ENCODE measurements at regions not wholly inside any gene's neighbourhood (a gene's known extent, or its start where the extent isn't known, plus 50 kb on each side); places are given as distances from the start of the nearest gene placed in this dataset.

GRCh38 chr17:15048933-15049794 is 216.0 kb downstream of the PMP22 start:
- DNase-seq (ENCODE audit: low read depth in 2 of 2), result no peak

- no peak for DNase-seq (ENCODE audit: low read depth in 2 of 2)
These were observed 216.7 kb downstream of the PMP22 start for GRCh38 chr17:15048381-15048780.

- DNase-seq (ENCODE audit: low read depth in 2 of 2), result no peak
These were observed 222.8 kb downstream of the PMP22 start for GRCh38 chr17:15042311-15042710.

- DNase-seq (ENCODE audit: low read depth in 2 of 2), result no peak
These were observed 225.8 kb downstream of the PMP22 start for GRCh38 chr17:15039366-15039765.

GRCh38 chr17:15038656-15039055 is 226.5 kb downstream of the PMP22 start:
- DNase-seq (ENCODE audit: low read depth in 2 of 2), result no peak

- DNase-seq (ENCODE audit: low read depth in 2 of 2), result no peak
These were observed 228.9 kb downstream of the PMP22 start for GRCh38 chr17:15036238-15036637.

- no peak for DNase-seq (ENCODE audit: low read depth in 2 of 2)
These were observed 233.2 kb downstream of the PMP22 start for GRCh38 chr17:15031975-15032374.

- DNase-seq (ENCODE audit: low read depth in 2 of 2), result no peak
These were observed 235.7 kb downstream of the PMP22 start for GRCh38 chr17:15029469-15029868.

GRCh38 chr17:15027853-15028252 is 237.3 kb downstream of the PMP22 start:
- DNase-seq (ENCODE audit: low read depth in 2 of 2), result no peak

- no peak for DNase-seq (ENCODE audit: low read depth in 2 of 2)
These were observed 239.0 kb downstream of the PMP22 start for GRCh38 chr17:15026088-15026487.

GRCh38 chr17:15023589-15024336 is 241.4 kb downstream of the PMP22 start:
- no peak for DNase-seq (ENCODE audit: low read depth in 2 of 2)

- no peak for DNase-seq (ENCODE audit: low read depth in 2 of 2)
These were observed 246.0 kb downstream of the PMP22 start for GRCh38 chr17:15019158-15019557.

GRCh38 chr17:15012351-15012980 is 252.7 kb downstream of the PMP22 start:
- DNase-seq (ENCODE audit: low read depth in 2 of 2), result no peak

- no peak for DNase-seq (ENCODE audit: low read depth in 2 of 2)
These were observed 256.0 kb downstream of the PMP22 start for GRCh38 chr17:15009087-15009486.

GRCh38 chr17:15007147-15007553 is 258.0 kb downstream of the PMP22 start:
- DNase-seq (ENCODE audit: low read depth in 2 of 2), result no peak

GRCh38 chr17:15006421-15007128 is 258.6 kb downstream of the PMP22 start:
- no peak for DNase-seq (ENCODE audit: low read depth in 2 of 2)

- DNase-seq (ENCODE audit: low read depth in 2 of 2), result no peak
These were observed 264.5 kb downstream of the PMP22 start for GRCh38 chr17:15000661-15001060.

- no peak for DNase-seq (ENCODE audit: low read depth in 2 of 2)
These were observed 267.8 kb downstream of the PMP22 start for GRCh38 chr17:14997290-14997689.

- no peak for DNase-seq (ENCODE audit: low read depth in 2 of 2)
These were observed 279.0 kb downstream of the PMP22 start for GRCh38 chr17:14986127-14986526.

GRCh38 chr17:14972844-14973243 is 292.3 kb downstream of the PMP22 start:
- no peak for DNase-seq (ENCODE audit: low read depth in 2 of 2)

GRCh38 chr17:14971054-14971453 is 294.1 kb downstream of the PMP22 start:
- DNase-seq (ENCODE audit: low read depth in 2 of 2), result no peak

- DNase-seq (ENCODE audit: low read depth in 2 of 2), result no peak
These were observed 305.9 kb downstream of the PMP22 start for GRCh38 chr17:14959106-14959648.
